Spleen (tissue), 11 donors: ENCODE measurements at regions not wholly inside any gene's neighbourhood (a gene's known extent, or its start where the extent isn't known, plus 50 kb on each side); places are given as distances from the start of the nearest gene placed in this dataset.

Experiments used
- DNase-seq: peaks from one replicate; pipeline ENCODE4 v3.0.0-alpha.2; 2020
- H3K27ac ChIP-seq, 8 donors: fragments of 200-600 bp; sonication (generic) in 7 of 8; 1 replicate in 4 of 8; 2 replicates in 4 of 8; pipeline versions ENCODE4 v1.5.0 to v1.8.0; 2016 to 2021; ENCODE audit warnings: inconsistent platforms in 4 of 8, mild to moderate bottlenecking in 4 of 8, moderate library complexity in 1 of 8
- H3K27me3 ChIP-seq, 7 donors: fragments of 200-600 bp; sonication (generic) in 6 of 7; replicated peaks in 1 of 7; 1 replicate in 4 of 7; 2 replicates in 3 of 7; pipeline versions ENCODE4 v1.5.0 to v1.8.0; 2016 to 2021; ENCODE audit warnings: inconsistent platforms in 3 of 7, mild to moderate bottlenecking in 1 of 7
- H3K36me3 ChIP-seq, 6 donors: fragments of 200-600 bp; sonication (generic) in 5 of 6; 1 replicate in 4 of 6; 2 replicates in 2 of 6; pipeline versions ENCODE4 v1.5.0 to v1.8.0; 2016 to 2021; ENCODE audit warnings: inconsistent platforms in 2 of 6
- H3K4me1 ChIP-seq, 6 donors: fragments of 200-600 bp; sonication (generic) in 5 of 6; 1 replicate in 3 of 6; 2 replicates in 3 of 6; pipeline versions ENCODE4 v1.5.0 to v1.8.0; 2016 to 2021; ENCODE audit warnings: inconsistent platforms in 3 of 6
- H3K4me3 ChIP-seq, 8 donors: fragments of 200-600 bp; sonication (generic) in 7 of 8; 1 replicate in 4 of 8; 2 replicates in 4 of 8; pipeline versions ENCODE4 v1.5.0 to v1.8.0; 2016 to 2021; ENCODE audit warnings: inconsistent platforms in 4 of 8, mild to moderate bottlenecking in 4 of 8, moderate library complexity in 2 of 8
- H3K9me3 ChIP-seq, 8 donors: fragments of 200-600 bp; sonication (generic) in 7 of 8; 1 replicate in 4 of 8; 2 replicates in 4 of 8; pipeline versions ENCODE4 v1.5.0 to v1.8.0; 2016 to 2021; ENCODE audit warnings: inconsistent platforms in 4 of 8
- POLR2A ChIP-seq, 3 donors: fragments of 450-650 bp; IDR thresholded peaks; one replicate each; pipeline ENCODE4 v1.5.1; 2017; ENCODE audit warnings: antibody characterized with exemption in 3 of 3, mild to moderate bottlenecking in 1 of 3
- POLR2AphosphoS5 ChIP-seq, 3 donors: sonication (generic); formaldehyde crosslinking; IDR thresholded peaks; one replicate each; pipeline ENCODE4 v1.5.1; 2017; ENCODE audit warnings: antibody characterized with exemption in 3 of 3
- WGBS, 5 donors: extraction: QIAGEN DNeasy Blood & Tissue Kit in 3 of 5; methylation state at CpG; one replicate each; pipeline versions ENCODE4 v1.1.5 to v1.1.7; 2013 to 2018; 5-methylcytosine and 5-hydroxymethylcytosine counted together
- intact Hi-C: fragments of 100-400 bp; cut with DNase I; formaldehyde crosslinking; loops from one replicate; pipeline ENCODE4 v1.15.0; 2023; ENCODE audit warnings: low total_unique reads
- TF ChIP-seq, protein P1 (sequence below), 11 experiments: fragments of 200-600 bp in 7 of 11; fragments of 450-650 bp in 4 of 11; sonication (generic) in 4 of 11; IDR thresholded peaks in 8 of 11; conservative IDR thresholded peaks in 3 of 11; 1 replicate in 7 of 11; 2 replicates in 4 of 11; pipeline versions ENCODE4 v1.4.0 to v1.8.0; 2016 to 2021; ENCODE audit warnings: antibody characterized with exemption in 11 of 11, inconsistent platforms in 4 of 11, mild to moderate bottlenecking in 1 of 11
- donor health status: healthy with polysubstance abuse.
- donor health status: DM: no; HTN: no; CAD: no; lungs with moderate emphysema.
- donor health status: DM: no; HTN: no; CAD: no.
- donor health status: Bipolar disorder and iron deficiency.
- donor health status: healthy.
- donor health status: DM: no; HTN: no; CAD: no.
- donor health status: DM: yes; HTN: yes; CAD: no.

DNA sequence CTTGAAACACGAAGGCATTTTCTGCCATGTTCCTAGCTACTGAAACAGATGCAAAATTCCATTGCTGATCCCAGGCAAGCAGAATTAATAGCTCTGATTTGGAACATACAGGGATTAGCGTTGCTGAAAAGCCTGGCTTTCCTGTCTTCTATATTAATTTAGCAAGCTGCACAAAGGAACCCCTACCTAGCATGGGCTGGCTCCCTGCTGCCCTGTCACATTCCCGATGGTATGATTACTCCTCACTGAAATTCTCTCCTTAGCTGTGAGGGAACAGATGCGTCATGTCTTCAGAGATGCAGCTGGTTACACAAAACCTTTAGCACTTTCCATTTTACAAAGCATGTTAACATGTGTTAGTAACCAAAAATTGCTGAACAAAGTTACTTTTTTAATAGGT is 878.9 kb downstream of the TYW1 start:
- intact Hi-C loops: no loop called here
- 69 to 82% (median 72%) methylated on average over 4 of the region's 4 CpGs for WGBS, 5 donors
- Histone ChIP-seq H3K9me3 (peaks cover 0 to 49% (median 9%) of the 10 kb centered on the region in 8 donors), H3K27me3 (no peaks in the 10 kb centered on the region), H3K36me3 (no peaks in the 10 kb centered on the region), H3K27ac (no peak overlapping the region), H3K4me3 (no peak overlapping the region), H3K4me1 (no peaks in the 10 kb centered on the region)
- TF ChIP-seq POLR2AphosphoS5 (IDR thresholded peaks at IDR 0.05): no peak
- TF ChIP-seq, protein P1, sequence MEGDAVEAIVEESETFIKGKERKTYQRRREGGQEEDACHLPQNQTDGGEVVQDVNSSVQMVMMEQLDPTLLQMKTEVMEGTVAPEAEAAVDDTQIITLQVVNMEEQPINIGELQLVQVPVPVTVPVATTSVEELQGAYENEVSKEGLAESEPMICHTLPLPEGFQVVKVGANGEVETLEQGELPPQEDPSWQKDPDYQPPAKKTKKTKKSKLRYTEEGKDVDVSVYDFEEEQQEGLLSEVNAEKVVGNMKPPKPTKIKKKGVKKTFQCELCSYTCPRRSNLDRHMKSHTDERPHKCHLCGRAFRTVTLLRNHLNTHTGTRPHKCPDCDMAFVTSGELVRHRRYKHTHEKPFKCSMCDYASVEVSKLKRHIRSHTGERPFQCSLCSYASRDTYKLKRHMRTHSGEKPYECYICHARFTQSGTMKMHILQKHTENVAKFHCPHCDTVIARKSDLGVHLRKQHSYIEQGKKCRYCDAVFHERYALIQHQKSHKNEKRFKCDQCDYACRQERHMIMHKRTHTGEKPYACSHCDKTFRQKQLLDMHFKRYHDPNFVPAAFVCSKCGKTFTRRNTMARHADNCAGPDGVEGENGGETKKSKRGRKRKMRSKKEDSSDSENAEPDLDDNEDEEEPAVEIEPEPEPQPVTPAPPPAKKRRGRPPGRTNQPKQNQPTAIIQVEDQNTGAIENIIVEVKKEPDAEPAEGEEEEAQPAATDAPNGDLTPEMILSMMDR (IDR thresholded peaks at IDR 0.05 in 8 of 11, conservative IDR thresholded peaks at IDR 0.05 in 3 of 11): no peak
- no peak for TF ChIP-seq POLR2A (IDR thresholded peaks at IDR 0.05)
- DNase-seq: no peak

DNA sequence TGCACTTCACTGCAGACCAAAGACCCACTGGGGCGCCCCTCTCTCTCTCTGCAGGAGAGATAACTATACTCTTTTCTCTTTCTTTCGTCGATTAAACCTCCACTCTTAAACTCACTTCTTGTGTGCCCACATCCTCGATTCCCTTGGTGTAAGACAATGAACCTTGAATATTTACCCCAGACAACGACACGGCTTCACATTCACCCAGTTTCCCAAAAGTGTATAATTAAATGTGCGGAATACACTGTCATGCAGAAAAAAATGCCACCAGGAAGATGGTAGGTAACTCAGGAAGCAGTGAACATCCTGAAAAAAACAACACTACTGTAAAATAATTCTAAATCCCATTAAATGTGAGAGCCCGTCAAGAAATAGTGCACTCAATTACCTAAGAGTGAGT is 882.2 kb downstream of the TYW1 start:
- 83 to 88% (median 85%) methylated on average over 8 of the region's 8 CpGs for WGBS, 5 donors

DNA sequence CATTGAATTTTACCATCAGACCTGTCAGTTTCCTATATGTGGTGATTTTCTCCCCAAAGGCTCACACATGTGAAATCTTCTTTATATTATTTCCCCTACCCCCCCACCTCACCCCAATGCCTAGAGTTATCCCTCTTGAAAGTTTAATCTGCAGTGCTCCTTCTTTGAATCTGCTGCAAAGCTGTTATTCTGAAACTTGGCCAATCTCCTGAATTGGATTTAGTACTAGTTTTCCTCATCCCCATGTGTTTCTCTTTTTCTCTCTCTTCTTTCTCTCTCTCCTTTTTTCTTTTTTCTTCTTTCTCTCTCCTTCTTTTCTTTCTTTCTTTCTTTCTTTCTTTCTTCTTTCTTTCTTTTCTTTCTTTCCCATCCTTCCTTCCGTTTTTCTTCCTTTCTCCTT is 886.2 kb downstream of the TYW1 start:
- Histone ChIP-seq H3K4me3 (no peak overlapping the region), H3K9me3 (peaks cover 0 to 56% (median 26%) of the 10 kb centered on the region in 8 donors), H3K27me3 (no peaks in the 10 kb centered on the region), H3K36me3 (no peaks in the 10 kb centered on the region), H3K27ac (no peak overlapping the region), H3K4me1 (no peaks in the 10 kb centered on the region)
- DNase-seq: no peak
- intact Hi-C loops: no loop called here
- WGBS, 5 donors: 52 to 86% (median 64%) methylated on average over 1 of the region's 1 CpG
- no peak for TF ChIP-seq POLR2AphosphoS5 (IDR thresholded peaks at IDR 0.05)
- TF ChIP-seq POLR2A (IDR thresholded peaks at IDR 0.05): no peak
- TF ChIP-seq, protein P1 (IDR thresholded peaks at IDR 0.05 in 8 of 11, conservative IDR thresholded peaks at IDR 0.05 in 3 of 11): no peak

More for the DNA sequence above, 882.2 kb downstream of the TYW1 start:
- DNase-seq: no peak
- Histone ChIP-seq H3K27me3 (no peaks in the 10 kb centered on the region), H3K36me3 (no peaks in the 10 kb centered on the region), H3K4me3 (no peak overlapping the region), H3K9me3 (peaks cover 0 to 46% (median 9%) of the 10 kb centered on the region in 8 donors), H3K27ac (no peak overlapping the region), H3K4me1 (no peaks in the 10 kb centered on the region)
- no peak for TF ChIP-seq POLR2A (IDR thresholded peaks at IDR 0.05)
- no peak for TF ChIP-seq POLR2AphosphoS5 (IDR thresholded peaks at IDR 0.05)
- TF ChIP-seq, protein P1 (IDR thresholded peaks at IDR 0.05 in 8 of 11, conservative IDR thresholded peaks at IDR 0.05 in 3 of 11): no peak
- intact Hi-C loops: no loop called here

DNA sequence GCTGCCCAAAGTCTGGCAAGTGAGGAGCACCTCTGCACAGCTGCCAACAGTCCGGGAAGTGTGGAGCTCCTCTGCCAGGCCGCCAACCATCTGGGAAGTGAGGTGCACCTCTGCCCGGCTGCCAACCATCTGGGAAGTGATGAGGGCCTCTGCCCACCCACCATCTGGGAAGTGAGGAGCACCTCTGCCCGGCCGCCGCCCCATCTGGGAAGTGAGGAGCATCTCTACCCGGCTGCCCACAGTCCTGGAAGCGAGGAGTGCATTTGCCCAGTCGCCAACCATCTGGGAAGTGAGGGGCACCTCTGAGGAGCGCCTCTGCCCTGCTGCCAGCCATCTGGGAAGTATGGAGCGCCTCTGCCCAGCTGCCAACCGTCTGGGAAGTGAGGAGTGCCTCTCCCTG is 893.7 kb downstream of the TYW1 start:
- Histone ChIP-seq H3K4me1 (no peaks in the 10 kb centered on the region), H3K27me3 (no peaks in the 10 kb centered on the region), H3K36me3 (no peaks in the 10 kb centered on the region), H3K9me3 (peaks cover 0 to 82% (median 57%) of the 10 kb centered on the region in 8 donors), H3K4me3 (no peak overlapping the region), H3K27ac (no peak overlapping the region)
- 67 to 93% (median 83%) methylated on average over 9 to 12 of the region's 12 CpGs for WGBS, 5 donors
- TF ChIP-seq POLR2A (IDR thresholded peaks at IDR 0.05): no peak
- TF ChIP-seq POLR2AphosphoS5 (IDR thresholded peaks at IDR 0.05): no peak
- TF ChIP-seq, protein P1 (IDR thresholded peaks at IDR 0.05 in 8 of 11, conservative IDR thresholded peaks at IDR 0.05 in 3 of 11): no peak
- no peak for DNase-seq
- intact Hi-C loops: no loop called here
